HG03175 (cell line): ENCODE measurements at regions not wholly inside any gene's neighbourhood (a gene's known extent, or its start where the extent isn't known, plus 50 kb on each side); places are given as distances from the start of the nearest gene placed in this dataset.

Source experiments
- ATAC-seq: cut with Tn5 transposase; IDR thresholded peaks from one replicate; pipeline ENCODE4 v1.9.1; 2021; ENCODE audit warnings: mild to moderate bottlenecking, moderate library complexity; ENCODE audit not compliant: unreplicated experiment

DNA sequence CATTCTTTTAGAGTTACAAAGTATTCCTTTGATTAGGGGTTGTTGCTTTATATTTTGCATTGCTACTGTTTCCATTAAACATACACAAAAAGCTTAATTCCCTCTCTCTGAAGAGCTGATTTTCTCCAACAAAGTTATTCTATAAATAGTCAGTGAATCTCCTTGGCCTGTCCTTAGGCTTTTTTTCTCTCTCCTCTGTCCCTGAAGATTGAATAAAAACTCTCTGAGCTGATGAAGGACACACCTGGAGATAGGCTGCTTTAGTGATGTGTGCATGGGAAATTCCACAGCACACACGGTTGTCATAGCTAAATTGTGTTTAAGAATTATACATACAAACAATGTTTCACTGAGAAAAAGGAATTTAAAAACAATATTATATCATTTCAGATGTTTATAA, 90.5 kb upstream of the TMEM106B start:
- no peak for ATAC-seq

DNA sequence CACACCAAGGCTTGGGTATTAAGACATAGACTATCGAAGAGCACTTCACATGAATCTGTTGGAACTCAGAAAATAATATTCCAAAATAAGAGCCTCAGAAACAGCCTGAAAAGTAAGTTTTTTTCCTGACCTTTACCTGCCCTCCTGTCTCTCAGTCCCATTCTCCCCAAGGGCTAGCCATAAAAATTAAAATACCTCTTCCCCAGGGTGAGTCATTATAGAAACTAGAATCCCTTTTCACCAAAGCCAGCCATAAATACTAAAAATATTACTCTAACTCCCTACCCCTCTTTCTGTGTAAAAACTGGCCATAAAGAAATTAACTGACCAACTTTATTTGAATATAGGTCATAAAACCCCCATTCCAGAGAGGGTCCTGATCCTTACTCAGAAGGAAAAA, 87.9 kb upstream of the TMEM106B start:
- ATAC-seq, result no peak

DNA sequence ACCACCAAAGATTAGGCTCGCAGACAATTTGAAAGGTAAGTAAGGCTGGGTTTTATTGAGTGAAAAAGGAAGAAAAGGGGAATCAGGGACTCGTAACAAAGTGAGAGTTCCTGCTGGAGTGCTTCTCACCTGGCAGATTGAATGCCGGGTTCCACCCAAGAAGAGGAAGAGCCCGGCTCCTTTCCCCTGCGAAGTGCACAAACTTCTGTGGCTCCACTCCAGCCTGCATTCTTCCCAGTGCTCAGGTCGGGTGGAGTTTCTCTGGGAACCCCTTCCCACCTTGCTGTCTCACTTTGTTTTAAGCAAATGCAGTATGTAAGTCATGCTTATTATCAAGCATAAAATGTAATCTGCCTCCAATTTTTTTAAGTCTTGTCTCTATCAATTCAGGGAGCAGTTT, 87.1 kb upstream of the TMEM106B start:
- ATAC-seq, result no peak

DNA sequence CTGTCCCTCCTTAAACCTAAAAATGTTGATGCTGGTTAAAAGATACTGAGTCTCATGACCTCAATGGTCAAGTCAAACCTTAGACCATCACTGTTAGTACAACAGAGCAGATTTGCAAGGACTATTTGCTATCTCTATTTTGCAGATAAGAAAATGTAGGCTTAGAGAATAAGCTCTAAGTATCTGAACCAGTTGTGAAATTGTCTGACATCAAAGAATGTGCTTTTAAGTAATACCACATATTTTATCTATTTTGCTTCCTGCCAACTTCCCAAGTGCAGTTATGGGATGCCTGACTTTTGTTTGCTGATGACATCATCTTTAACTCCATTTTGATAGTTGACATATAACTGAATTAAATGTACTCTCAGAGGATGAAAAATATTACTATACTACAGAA, 83.6 kb upstream of the TMEM106B start:
- no peak for ATAC-seq

DNA sequence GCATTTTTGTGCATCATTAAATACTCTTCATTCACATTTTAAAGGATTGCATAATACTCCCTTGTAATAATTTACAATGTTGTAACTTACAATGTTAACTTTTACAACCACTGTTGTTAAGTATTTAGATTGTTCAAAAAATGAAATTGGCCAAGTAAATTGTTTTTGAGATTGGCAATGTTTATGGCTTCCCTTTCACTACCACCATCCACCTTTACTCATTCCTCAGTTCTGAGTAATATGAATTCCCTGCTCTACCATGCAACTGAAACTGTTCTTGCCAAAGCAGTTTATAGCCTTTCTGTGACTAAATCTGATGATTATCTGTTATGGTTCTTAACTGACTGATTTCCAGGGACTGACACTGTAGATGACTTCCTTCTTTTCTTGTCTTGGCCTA, 80.5 kb upstream of the TMEM106B start:
- ATAC-seq, result no peak

DNA sequence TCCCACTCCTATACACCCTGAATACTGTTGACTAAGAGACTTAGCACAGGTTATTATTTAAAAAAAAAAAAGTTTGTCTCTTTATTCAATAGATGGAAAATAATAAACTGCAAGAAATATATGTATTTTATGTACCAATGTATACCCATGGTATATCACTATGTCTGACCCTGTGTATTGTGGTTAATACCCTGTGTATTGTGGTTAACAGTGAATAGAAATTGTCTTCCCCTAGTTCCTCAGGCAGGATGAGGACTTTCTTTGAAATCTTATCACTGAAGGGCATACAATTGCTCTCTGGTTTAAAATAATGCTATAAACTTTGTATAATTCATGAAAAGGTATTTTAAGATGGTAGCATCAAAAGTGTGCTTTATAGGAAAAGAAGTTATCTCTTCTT, 80.0 kb upstream of the TMEM106B start:
- ATAC-seq, result no peak

DNA sequence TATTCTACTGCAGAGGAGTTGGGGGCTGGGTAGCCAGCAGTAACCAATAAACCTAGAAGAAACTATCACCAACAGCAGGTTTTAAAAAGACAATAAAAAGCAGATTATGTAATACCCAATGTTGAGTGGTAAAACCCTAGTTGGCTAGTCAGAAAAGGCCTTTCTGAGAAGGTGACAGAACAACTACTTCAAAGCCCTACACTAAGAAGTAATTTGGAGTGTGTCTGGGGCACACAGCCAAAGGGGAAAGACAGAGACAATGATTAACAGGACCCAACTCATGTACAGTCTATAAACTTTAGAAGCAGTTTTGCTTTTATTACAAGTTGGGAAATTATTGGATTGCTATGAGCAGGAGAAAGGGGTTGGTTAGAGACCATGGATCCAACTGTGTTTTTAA, 77.2 kb upstream of the TMEM106B start:
- no peak for ATAC-seq

DNA sequence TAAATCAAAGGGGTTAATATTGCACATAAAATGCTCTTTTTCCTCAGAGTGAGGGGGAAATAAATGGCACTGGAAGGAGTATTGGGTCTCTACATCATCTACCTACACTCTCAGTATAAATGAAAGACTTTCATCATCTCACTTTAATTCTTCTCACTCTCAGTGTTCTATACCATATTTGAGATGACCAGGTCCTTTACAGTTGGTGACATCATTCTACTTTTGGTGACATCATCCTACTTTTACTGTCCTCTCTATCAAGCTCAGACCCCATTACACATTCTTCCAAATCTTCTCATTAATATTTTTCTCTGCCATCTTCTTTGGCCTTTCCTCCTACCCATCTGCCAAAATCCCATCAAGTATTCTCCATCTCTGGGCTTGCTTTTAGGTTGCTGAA, 74.6 kb upstream of the TMEM106B start:
- ATAC-seq, result no peak

DNA sequence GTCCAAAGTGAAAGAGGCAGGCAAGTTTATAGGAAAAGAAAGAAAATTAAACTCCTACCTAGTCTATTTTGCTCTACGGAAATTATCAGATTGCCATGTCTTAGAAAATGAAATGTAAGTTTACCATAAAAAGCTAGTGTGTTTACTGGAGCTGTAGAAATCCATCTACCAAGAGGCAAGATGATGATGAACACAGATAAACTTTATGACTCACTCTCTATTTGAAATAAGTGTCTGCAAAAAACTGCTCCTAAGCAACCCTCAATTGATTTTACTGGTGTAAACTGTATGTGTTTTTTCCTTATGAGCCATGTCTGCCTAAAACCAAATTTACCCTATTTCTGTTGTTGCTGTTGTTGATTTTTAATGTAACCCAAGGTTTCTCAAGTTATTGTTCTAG, 73.8 kb upstream of the TMEM106B start:
- no peak for ATAC-seq

DNA sequence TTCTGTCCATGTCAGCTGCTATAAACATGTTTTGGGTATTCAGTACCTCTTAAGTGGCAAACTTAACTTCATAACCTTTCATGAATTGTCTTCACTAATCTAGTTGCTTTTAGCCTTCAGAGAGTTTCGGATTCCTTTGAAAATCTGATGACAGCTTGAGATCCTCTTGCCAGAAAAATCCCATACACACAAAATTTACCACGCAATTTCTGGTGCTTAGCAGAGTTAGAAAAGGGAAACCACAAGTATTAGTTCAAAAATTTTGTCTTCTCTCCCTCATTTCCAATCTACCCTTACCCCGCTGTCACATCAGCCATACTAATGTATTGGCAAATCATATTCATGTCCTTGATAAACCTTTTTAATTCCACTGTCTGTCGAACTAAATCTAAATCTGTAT, 72.7 kb upstream of the TMEM106B start:
- no peak for ATAC-seq

DNA sequence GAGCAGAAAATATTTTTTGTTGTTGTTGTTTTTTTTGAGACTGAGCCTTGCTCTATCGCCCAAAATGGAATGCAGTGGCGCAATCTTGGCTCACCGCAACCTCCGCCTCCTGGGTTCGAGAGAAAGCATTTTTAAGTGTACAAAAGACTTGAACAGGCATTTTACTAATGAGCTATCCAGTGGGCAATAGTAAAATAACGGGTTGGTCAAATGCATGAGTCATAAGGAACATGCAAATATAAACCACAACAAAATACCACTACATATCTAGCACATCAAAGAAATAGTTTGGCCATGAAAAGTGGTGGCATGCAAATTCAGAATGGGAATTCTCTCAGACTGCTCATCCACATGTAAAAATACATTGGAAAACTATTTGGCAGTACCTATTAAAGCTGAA, 71.7 kb upstream of the TMEM106B start:
- no peak for ATAC-seq

DNA sequence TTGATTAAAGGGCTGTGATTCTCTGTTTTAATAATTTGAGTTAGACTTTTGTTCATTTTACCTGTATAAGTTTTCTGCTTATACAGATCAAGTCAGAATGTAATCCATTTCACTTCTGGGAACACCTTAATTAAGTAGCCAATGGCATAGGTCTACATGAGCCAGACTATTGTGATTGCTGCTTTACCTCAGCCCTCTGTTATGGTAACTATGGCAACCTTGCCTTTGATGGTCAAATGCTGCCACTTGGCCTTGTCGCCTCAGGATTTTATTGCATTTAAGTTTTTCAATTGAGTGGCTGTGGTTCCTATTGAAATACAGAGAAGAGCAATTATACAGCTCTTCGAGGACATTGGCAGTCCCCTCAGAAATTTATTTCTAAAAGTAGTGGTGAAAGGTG, 64.3 kb upstream of the TMEM106B start:
- no peak for ATAC-seq

DNA sequence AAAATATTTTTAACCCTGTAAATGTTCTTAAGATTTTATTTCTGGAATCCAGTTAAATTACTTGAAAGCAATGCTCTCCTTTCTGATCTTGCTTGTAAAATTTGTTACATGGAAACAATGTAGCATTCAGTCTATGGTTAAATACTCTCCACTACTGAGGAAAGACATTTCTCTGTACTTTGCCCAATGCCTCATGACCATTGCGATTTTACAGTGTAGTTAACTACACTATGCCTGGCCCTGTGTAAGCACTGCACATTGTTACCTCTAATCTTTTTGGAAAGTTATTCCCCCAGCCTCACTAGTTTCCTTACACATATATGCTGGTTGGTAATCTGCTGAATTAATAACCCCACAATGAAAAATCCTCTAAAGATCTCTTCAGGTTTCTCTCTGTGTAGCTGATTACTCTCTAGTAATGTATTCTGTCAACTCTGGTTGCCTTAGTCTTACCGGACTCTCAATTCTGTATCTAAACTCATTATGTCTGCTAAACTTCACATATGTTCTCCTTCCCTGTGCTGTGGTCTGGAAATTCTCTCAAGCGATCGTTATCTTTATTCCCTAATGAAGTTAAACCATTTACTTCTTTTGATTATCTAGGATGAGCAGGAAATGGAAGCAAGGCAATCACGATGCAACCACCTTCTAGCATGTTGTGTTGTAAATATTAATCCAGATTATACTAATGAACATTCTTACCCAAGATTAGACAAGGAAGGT, 58.7 kb upstream of the TMEM106B start:
- ATAC-seq, result no peak

DNA sequence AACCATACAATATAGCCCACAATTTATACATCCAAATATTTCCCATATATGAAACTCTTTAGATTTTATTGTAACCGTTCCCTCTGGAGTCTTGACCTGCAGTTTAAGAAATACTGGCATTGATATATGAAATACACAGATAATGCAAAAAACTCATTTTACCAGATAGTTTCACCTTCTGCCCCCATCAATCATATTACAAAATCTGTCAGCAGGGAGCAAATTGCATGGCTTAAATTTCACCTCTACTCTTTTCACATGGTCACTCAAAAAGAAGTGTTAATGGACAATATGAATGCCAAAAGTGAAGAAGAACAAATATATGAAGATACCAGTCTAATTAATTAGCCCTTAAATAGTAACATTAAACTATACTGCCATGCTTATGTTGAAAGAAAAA, 57.0 kb upstream of the TMEM106B start:
- no peak for ATAC-seq

DNA sequence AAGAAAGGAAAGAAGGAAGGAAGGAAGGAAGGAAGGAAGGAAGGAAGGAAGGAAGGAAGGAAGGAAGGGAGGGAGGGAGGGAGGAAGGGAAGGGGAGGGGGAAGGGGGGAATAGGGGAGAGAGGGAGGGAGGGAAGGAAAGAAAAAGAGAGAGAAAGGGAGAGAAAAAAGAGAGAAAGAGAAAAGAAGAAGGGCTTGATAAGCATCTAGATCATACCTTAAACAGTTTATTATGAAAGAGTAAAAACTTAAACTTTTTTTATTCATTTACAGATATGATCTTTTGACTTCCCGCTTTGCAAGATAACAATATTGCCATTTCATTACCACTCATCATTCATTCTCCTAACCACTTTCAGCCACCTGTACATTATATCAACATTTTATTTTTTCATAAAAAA, 53.6 kb upstream of the TMEM106B start:
- ATAC-seq, result no peak

DNA sequence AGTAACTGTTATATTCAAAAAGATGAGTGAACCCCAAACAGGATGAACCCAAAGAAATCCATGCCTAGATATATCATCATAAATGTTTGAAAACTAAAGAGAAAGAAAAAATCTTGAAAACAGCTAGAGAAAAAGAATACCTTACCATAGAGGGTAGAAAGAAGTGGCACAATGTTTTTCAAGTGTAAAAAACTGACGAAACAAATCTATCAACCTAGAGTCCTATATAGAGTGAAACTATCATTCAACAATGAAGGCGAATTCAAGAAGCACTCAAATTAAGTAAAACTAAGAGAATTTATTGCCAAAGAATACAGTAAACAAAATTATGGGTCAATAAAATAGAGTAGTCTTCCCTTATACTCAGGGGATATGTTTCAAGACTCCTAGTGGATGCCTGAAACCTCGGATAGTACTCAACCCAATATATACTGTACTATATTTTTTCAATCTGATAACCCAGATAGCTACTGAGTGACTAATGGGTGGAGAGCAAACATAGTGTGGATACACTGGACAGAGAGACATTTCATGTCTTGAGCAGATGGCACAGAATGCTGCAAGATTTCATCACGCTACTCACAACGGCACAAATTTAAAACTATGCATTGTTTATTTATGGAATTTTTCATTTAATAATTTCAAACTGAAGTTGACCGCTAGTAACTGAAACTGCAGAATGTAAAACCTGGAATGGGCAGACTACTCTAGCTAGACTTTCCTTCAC, 52.6 kb upstream of the TMEM106B start:
- ATAC-seq, result no peak

DNA sequence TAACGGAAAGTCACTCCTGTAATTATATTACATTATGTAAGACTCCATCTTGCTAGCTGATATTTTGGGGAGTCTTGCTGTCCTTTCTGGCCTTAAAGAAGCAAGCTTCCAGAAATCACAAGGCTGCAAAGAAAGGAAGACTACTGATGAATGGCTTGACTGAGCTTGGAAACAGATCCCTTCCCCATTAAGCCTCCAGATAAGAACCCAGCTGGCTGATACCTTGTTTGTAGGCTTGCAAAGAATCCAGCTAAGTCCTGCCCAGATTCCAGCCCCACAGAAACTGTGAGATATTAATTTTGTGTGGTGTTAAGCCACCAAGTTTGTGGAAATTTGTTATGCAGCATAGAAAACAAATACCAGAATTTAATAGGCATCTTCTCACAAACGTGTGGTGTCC, 49.9 kb upstream of the TMEM106B start:
- ATAC-seq, result no peak
